ENCODE measurements at regions not wholly inside any gene's neighbourhood (a gene's known extent, or its start where the extent isn't known, plus 50 kb on each side); places are given as distances from the start of the nearest gene placed in this dataset.

GRCh38 chr12:84807249-84807648 is 105.3 kb downstream of the SLC6A15 start:
- TF ChIP-seq ZFX (IDR thresholded peaks at IDR 0.05) (no peak), CTCF (conservative IDR thresholded peaks at IDR 0.05) (no peak)
- no peak overlapping the region for H3K27ac ChIP-seq

DNA sequence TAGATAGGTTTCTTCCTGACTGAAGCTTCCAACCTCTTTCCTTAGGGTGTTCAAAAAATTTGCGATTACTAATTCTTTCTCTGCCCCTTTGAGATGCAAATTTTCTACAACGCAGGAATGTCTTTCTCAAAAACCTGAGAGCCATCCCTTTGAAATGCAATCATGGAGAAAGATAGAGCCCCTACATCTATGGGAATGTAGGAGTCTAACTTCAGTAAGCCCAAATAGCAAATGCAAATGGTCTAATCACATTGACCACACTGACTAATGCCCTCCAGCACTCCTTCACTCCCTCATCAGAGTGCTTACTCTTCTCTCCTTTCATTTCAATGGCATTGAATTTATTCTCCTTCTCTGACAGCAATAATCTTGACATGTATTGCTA is 107.1 kb downstream of the SLC6A15 start:
- no peak overlapping the region for H3K27ac ChIP-seq
- TF ChIP-seq CTCF (conservative IDR thresholded peaks at IDR 0.05) (no peak), ZFX (IDR thresholded peaks at IDR 0.05) (no peak)

GRCh38 chr12:84804691-84805473 is 107.7 kb downstream of the SLC6A15 start:
- no peak overlapping the region for H3K27ac ChIP-seq
- no peak for TF ChIP-seq ZFX (IDR thresholded peaks at IDR 0.05)
- no peak for TF ChIP-seq CTCF (conservative IDR thresholded peaks at IDR 0.05)

- no peak overlapping the region for H3K27ac ChIP-seq
- TF ChIP-seq ZFX (IDR thresholded peaks at IDR 0.05) (no peak), CTCF (conservative IDR thresholded peaks at IDR 0.05) (no peak)
Observed at GRCh38 chr12:84803661-84804060, 108.9 kb downstream of the SLC6A15 start.

- TF ChIP-seq ZFX (IDR thresholded peaks at IDR 0.05) (no peak), CTCF (conservative IDR thresholded peaks at IDR 0.05) (no peak)
- no peak overlapping the region for H3K27ac ChIP-seq
Observed at GRCh38 chr12:84802161-84802560, 110.4 kb downstream of the SLC6A15 start.

DNA sequence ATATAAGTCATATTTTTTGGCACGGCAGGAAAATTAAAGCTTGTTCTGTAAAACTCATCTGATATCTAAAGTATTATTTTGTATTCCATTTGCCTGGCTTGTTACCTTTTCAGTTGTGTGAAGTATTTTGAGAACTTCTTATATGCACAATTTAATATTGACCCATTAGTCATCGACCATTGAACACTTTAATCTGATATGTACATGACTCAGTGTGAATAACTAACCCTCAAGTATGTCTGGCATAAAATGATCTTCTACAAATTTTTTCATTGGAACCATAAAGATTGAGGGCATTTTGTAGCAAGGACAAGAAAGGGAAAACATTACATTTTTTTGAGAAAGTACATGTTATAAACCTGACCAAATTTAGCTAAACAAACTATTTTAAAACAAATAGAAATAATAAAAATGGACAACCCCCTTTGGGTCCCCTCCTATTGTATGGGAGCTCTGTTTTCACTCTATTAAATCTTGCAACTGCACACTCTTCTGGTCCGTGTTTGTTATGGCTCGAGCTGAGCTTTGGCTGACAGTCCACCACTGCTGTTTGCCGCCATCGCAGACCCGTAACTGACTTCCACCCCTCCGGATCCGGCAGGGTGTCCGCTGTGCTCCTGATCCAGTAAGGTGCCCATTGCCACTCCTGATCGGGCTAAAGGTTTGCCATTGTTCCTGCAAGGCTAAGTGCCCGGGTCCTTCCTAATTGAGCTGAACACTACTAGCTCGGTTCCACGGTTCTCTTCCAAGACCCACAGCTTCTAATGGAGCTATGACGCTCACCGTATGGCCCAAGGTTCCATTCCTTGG is 118.8 kb downstream of the SLC6A15 start:
- TF ChIP-seq ZFX (IDR thresholded peaks at IDR 0.05) (no peak), CTCF (conservative IDR thresholded peaks at IDR 0.05) (no peak)
- no peak overlapping the region for H3K27ac ChIP-seq

DNA sequence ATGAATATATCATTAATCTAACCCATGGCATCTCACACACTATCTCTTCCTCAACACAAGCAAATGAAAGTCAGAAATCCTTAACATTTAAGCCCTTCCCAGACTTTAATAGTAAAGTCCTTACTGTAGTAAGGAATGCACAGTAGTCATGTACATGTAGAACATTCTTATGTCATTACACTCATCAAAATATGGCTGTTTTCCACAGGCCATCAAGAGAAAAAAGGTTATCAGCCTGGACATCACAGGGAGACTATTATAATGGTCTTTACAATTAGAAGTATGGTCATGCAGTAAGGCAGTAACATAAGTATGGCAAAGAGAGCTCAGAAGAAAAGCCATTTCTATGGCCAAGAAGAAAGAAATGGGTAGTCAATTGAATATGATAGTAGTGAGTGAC is 121.2 kb downstream of the SLC6A15 start:
- no peak for TF ChIP-seq CTCF (conservative IDR thresholded peaks at IDR 0.05)
- no peak for TF ChIP-seq ZFX (IDR thresholded peaks at IDR 0.05)
- no peak overlapping the region for H3K27ac ChIP-seq
